ENCODE measurements at regions not wholly inside any gene's neighbourhood (a gene's known extent, or its start where the extent isn't known, plus 50 kb on each side); places are given as distances from the start of the nearest gene placed in this dataset.
"Not testable (repeated sequence)": the region's sequence is repeated elsewhere in the genome, so short reads cannot be mapped to it uniquely, and the experiment has no call there.

- DNase-seq (ENCODE audit: low spot score) = not testable (repeated sequence)
Measured at GRCh38 chr7:67916111-67916510, 919.5 kb downstream of the TYW1 start.

DNA sequence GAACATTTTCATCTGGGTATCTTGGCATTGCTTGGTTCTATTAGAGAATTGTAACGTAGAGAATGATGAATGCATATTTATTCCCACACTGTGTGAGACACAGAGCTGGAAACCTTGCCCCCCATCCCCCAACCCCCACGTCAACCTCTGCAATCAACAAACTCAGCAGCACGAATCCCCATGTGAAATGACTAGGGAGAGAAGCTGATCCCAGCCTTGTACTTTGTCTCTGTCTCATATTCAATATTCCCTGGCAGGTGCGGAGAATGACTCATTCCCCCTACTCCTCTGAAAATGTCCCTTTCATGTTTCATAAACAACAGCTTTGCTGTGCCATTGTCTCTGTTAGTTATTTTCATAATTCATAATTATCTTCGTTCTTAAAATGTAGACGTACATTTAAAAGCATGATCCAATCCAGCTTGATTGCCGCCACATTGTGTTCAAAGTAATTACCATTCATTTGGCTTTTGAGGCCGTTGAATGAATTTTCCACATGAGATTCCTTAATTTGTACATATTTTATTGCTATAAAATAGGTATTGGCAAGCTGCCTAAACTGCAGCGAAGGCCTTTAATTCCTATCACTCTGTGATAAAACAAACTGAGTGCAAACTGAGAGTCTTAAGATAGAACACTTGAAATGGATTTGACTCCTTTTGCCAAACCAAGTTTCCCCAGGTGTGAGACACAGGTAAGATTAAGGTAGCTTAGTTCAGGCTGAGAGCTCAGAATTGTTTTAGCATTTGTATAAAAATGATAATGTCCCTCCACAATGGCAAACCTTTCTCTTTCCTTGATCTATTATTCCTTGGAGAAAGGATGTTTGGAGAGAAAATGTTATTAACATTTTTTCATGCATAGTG, 920.2 kb downstream of the TYW1 start:
- no peak for DNase-seq (ENCODE audit: low spot score)

DNA sequence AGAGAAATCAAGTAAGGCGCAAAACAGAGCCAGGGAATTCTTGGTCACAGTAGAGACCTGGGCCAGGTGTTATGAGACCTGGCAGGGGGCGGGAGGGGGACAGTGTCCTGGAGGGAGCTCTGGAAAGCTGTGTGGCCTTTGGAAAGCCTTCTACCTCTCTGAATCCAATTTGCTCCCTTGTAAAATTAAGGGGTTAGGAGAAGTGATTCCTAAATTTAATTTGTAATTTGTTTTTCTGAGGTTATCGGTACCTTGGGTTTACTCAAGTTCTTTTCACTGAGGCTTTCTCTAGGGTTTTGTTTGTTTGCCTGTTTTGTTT, 920.8 kb downstream of the TYW1 start:
- no peak for DNase-seq (ENCODE audit: low spot score)

- DNase-seq (ENCODE audit: low spot score) = no peak
Measured at GRCh38 chr7:67918158-67918557, 921.5 kb downstream of the TYW1 start.

- DNase-seq (ENCODE audit: low spot score) = no peak
Measured at GRCh38 chr7:67923286-67923685, 926.7 kb downstream of the TYW1 start.

GRCh38 chr7:67928141-67928540, 931.5 kb downstream of the TYW1 start:
- no peak for DNase-seq (ENCODE audit: low spot score)

GRCh38 chr7:67936447-67936846, 939.8 kb downstream of the TYW1 start:
- not testable (repeated sequence) for DNase-seq (ENCODE audit: low spot score)

- DNase-seq (ENCODE audit: low spot score) = no peak
Measured at GRCh38 chr7:67940400-67940799, 943.8 kb downstream of the TYW1 start.

DNA sequence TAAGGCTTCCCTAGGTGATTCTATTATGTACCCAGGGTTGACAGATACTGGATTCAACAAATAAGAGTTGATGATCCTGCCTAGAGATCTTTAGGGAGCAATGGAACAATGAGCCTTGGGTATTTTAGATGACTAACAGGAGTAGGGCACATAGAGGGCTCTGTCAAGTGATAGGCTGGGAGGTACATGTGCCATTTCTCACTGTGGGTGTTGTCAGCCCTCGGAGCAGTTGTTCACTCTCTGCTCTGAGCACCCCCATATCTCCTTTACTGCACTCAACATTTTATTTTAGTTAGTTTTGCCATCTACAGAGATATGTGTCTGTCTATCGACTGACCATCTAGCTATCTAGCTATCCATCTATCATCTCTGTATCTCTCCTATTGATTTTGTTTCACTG, 950.6 kb downstream of the TYW1 start:
- DNase-seq (ENCODE audit: low spot score) = no peak

- no peak for DNase-seq (ENCODE audit: low spot score)
Measured at GRCh38 chr7:67947646-67948045, 951.0 kb downstream of the TYW1 start.

- no peak for DNase-seq (ENCODE audit: low spot score)
Measured at GRCh38 chr7:67950321-67951083, 953.9 kb downstream of the TYW1 start.

- DNase-seq (ENCODE audit: low spot score) = peak; percentile 83
Measured at GRCh38 chr7:67955061-67955460, 958.4 kb downstream of the TYW1 start.

DNA sequence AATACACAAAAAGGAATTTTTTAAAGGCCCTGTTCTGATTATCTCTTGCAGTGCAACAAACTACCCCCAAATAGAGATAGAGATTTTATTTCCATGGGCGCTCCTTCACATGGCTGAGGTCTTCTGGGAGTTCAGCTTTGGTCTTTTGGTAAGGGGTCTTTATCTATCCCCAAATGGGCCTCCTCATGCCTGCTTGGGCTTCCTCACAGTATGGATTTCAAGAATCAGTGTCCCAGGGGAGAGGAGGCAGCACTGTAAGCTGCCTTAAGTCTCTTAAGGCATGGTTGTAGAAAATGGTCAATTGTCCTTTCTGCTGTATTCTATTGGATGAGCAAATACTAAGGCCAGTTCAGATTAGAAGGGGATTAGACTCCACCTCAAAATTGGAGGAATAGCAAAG, 966.2 kb downstream of the TYW1 start:
- no peak for DNase-seq (ENCODE audit: low spot score)

GRCh38 chr7:67976490-67976889, 979.9 kb downstream of the TYW1 start:
- DNase-seq (ENCODE audit: low spot score) = no peak

GRCh38 chr7:67983486-67983885, 986.9 kb downstream of the TYW1 start:
- DNase-seq (ENCODE audit: low spot score) = no peak

DNA sequence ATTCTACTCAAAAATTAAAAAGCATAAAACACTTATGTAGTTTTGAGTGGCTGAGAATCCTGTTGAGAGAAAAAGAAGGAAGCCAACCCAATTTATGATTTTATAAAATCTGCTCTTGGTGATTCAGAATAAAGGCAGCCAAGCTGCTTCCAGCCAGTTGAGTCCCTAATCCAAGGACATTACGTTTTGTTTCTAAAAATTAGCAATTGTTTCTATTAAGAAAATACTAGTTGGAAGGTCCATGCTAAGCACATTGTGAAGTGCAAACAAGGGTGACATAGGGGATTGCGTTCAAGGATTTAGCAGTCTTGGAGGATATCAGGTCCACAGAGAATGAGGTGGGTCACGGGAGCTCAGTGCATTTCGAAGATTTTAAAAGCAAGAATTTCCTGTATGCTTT, 987.7 kb downstream of the TYW1 start:
- no peak for DNase-seq (ENCODE audit: low spot score)

- no peak for DNase-seq (ENCODE audit: low spot score)
Measured at GRCh38 chr7:67989142-67989541, 992.5 kb downstream of the TYW1 start.

- DNase-seq (ENCODE audit: low spot score) = no peak
Measured at GRCh38 chr7:67990003-67990402, 993.4 kb downstream of the TYW1 start.

- no peak for DNase-seq (ENCODE audit: low spot score)
Measured at GRCh38 chr7:67990716-67991115, 994.1 kb downstream of the TYW1 start.

DNA sequence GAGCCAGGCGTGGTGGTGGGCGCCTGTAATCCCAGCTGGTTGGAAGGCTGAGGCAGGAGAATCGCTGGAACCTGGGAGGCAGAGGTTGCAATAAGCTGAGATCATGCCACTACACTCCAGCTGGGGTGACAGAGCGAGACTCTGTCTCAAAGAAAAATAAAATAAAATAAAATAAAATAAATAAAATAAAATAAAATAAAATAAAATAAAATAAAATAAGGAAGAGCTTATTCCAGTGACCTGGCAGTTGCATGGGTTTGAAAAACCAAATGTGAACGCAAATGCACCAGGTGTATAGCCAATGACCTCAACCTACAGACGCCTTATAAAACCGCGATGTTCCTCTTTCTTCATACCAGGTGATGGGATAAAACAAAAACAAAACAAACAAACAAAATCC, 995.7 kb downstream of the TYW1 start:
- DNase-seq (ENCODE audit: low spot score) = no peak

GRCh38 chr7:68005992-68006391, 1009.4 kb downstream of the TYW1 start:
- DNase-seq (ENCODE audit: low spot score) = no peak

DNA sequence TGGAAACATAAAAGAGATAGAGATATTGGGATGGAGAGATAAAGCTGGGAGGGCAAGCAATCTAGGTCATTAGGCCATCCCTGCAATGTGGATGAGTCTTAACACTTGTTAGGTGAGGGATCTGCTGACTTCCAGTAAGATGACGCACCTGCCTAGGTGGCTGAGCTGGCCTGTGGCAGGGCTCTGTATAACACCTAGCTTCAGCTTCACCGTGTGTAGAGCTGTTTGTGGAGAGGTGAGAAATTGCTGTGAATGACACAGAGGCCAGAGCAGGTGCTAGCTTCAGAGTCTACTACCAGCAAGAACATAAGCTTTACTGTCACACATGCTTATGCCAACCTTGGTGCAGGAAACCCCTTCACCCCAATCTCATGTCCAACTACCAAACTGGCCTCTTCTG, 1010.0 kb downstream of the TYW1 start:
- DNase-seq (ENCODE audit: low spot score) = no peak

- DNase-seq (ENCODE audit: low spot score) = no peak
Measured at GRCh38 chr7:68009716-68010115, 1013.1 kb downstream of the TYW1 start.

Data from COLO829 (cell line).